ENCODE measurements at regions not wholly inside any gene's neighbourhood (a gene's known extent, or its start where the extent isn't known, plus 50 kb on each side); places are given as distances from the start of the nearest gene placed in this dataset.

- Mint-ChIP-seq H3K4me1 (ENCODE audit: low read depth) (no peaks in the 10 kb centered on the region), H3K9me3 (no peaks in the 10 kb centered on the region), H3K36me3 (ENCODE audit: low read depth) (no peaks in the 10 kb centered on the region), H3K27ac (no peak overlapping the region), H3K4me3 (no peak overlapping the region), H3K27me3 (peaks cover 7% of the 10 kb centered on the region)
- ChIA-PET CTCF (no interaction called here), POLR2A (no interaction called here)
- DNase-seq (no peak), ATAC-seq (no peak)
- intact Hi-C loops (cut with micrococcal nuclease): no loop called here
- no peak for TF ChIP-seq CTCF (IDR thresholded peaks at IDR 0.05)
These were observed 151.4 kb downstream of the TMEM132E start for GRCh38 chr17:34730816-34731215.

GRCh38 chr17:34728771-34729310 is 149.5 kb downstream of the TMEM132E start:
- H3K36me3 Mint-ChIP-seq (ENCODE audit: low read depth): no peaks in the 10 kb centered on the region
- no peak overlapping the region for H3K4me3 Mint-ChIP-seq
- CTCF ChIA-PET: no interaction called here
- no peak overlapping the region for H3K27ac Mint-ChIP-seq
- intact Hi-C loops (cut with micrococcal nuclease): no loop called here
- no peaks in the 10 kb centered on the region for H3K4me1 Mint-ChIP-seq (ENCODE audit: low read depth)
- H3K9me3 Mint-ChIP-seq: no peaks in the 10 kb centered on the region
- no peak for ATAC-seq
- H3K27me3 Mint-ChIP-seq: peaks cover 2% of the 10 kb centered on the region
- DNase-seq: no peak
- no peak for TF ChIP-seq CTCF (IDR thresholded peaks at IDR 0.05)
- POLR2A ChIA-PET: no interaction called here

- Mint-ChIP-seq H3K27me3 (peaks cover 2% of the 10 kb centered on the region), H3K27ac (no peak overlapping the region), H3K4me3 (no peak overlapping the region), H3K9me3 (no peaks in the 10 kb centered on the region), H3K36me3 (ENCODE audit: low read depth) (no peaks in the 10 kb centered on the region), H3K4me1 (ENCODE audit: low read depth) (no peaks in the 10 kb centered on the region)
- POLR2A ChIA-PET: no interaction called here
- CTCF ChIA-PET: no interaction called here
- TF ChIP-seq CTCF (IDR thresholded peaks at IDR 0.05): no peak
- intact Hi-C loops (cut with micrococcal nuclease): no loop called here
- ATAC-seq: no peak
- DNase-seq: no peak
These were observed 148.2 kb downstream of the TMEM132E start for GRCh38 chr17:34727601-34728000.

- no peak overlapping the region for H3K4me3 Mint-ChIP-seq
- no peak overlapping the region for H3K27ac Mint-ChIP-seq
- no peak for TF ChIP-seq CTCF (IDR thresholded peaks at IDR 0.05)
- DNase-seq: no peak
- H3K9me3 Mint-ChIP-seq: no peaks in the 10 kb centered on the region
- ChIA-PET POLR2A (no interaction called here), CTCF (interaction anchor here (1.4 kb wide), 1 partner anchor 184 kb away, joined by 4 read pairs; no protein-coding TSS in a partner anchor)
- intact Hi-C loops (cut with micrococcal nuclease): no loop called here
- H3K4me1 Mint-ChIP-seq (ENCODE audit: low read depth): no peaks in the 10 kb centered on the region
- ATAC-seq: no peak
- H3K36me3 Mint-ChIP-seq (ENCODE audit: low read depth): no peaks in the 10 kb centered on the region
- H3K27me3 Mint-ChIP-seq: peaks cover under 1% of the 10 kb centered on the region
These were observed 147.4 kb downstream of the TMEM132E start for GRCh38 chr17:34726536-34727384.

GRCh38 chr17:34725725-34726124 is 146.3 kb downstream of the TMEM132E start:
- intact Hi-C loops (cut with micrococcal nuclease): no loop called here
- ChIA-PET POLR2A (no interaction called here), CTCF (interaction anchor here (1.4 kb wide), 1 partner anchor 183 kb away, joined by 4 read pairs; no protein-coding TSS in a partner anchor)
- ATAC-seq: no peak
- Mint-ChIP-seq H3K4me1 (ENCODE audit: low read depth) (no peaks in the 10 kb centered on the region), H3K36me3 (ENCODE audit: low read depth) (no peaks in the 10 kb centered on the region), H3K4me3 (no peak overlapping the region), H3K9me3 (no peaks in the 10 kb centered on the region), H3K27me3 (no peaks in the 10 kb centered on the region), H3K27ac (no peak overlapping the region)
- DNase-seq: no peak
- no peak for TF ChIP-seq CTCF (IDR thresholded peaks at IDR 0.05)
